H1 (cell line): ENCODE measurements at regions not wholly inside any gene's neighbourhood (a gene's known extent, or its start where the extent isn't known, plus 50 kb on each side); places are given as distances from the start of the nearest gene placed in this dataset.

Experiments
- CTCF ChIA-PET: fragments of 300-600 bp; sonication (Branson Sonifier 250); formaldehyde crosslinking; loops from one replicate; lab custom pipeline; 2021; ENCODE audit not compliant: partially characterized antibody; lab: Charles Lee
- POLR2A ChIA-PET: fragments of 300-600 bp; sonication (Branson Sonifier 250); formaldehyde crosslinking; loops from one replicate; lab custom pipeline; 2021; ENCODE audit warnings: inconsistent platforms; ENCODE audit not compliant: partially characterized antibody; lab: Charles Lee
- DNase-seq, 2 experiments: peaks; one replicate each; pipeline versions ENCODE4 v3.0.0 to v3.0.0-alpha.2; 2010 to 2022; ENCODE audit warnings: low spot score in 2 of 2, low read depth in 1 of 2, mixed read lengths in 1 of 2
- FAIRE-seq: peaks from 2 replicates; lab custom pipeline; 2011; peaks lifted over from hg19 to GRCh38; lab: Jason Lieb, UNC
- H2AFZ ChIP-seq: 2 replicates; pipeline ENCODE4 v1.8.1; 2012; ENCODE audit warnings: low read length, inconsistent platforms
- H2AK5ac ChIP-seq: 2 replicates; pipeline ENCODE4 v1.6.1; 2013; ENCODE audit warnings: low read depth, low read length
- H2BK120ac ChIP-seq: replicated peaks from 2 replicates; pipeline ENCODE3; 2013; ENCODE audit warnings: low read depth, low read length, inconsistent platforms
- H2BK12ac ChIP-seq: 2 replicates; pipeline ENCODE4 v1.6.1; 2013; ENCODE audit warnings: low read depth, low read length
- H2BK15ac ChIP-seq: 2 replicates; pipeline ENCODE4 v1.6.1; 2013; ENCODE audit warnings: low read length
- H2BK20ac ChIP-seq: 2 replicates; pipeline ENCODE4 v1.6.1; 2013; ENCODE audit warnings: low read length
- H2BK5ac ChIP-seq: 2 replicates; pipeline ENCODE4 v1.6.1; 2013; ENCODE audit warnings: low read depth, low read length
- H3K14ac ChIP-seq: 2 replicates; pipeline ENCODE4 v1.6.1; 2013; ENCODE audit warnings: inconsistent platforms; ENCODE audit not compliant: insufficient read length
- H3K18ac ChIP-seq: 2 replicates; pipeline ENCODE4 v1.6.1; 2013; ENCODE audit warnings: low read length; ENCODE audit errors: extremely low read depth
- H3K23ac ChIP-seq: 2 replicates; pipeline ENCODE4 v1.6.1; 2013; ENCODE audit warnings: inconsistent platforms; ENCODE audit not compliant: insufficient read length
- H3K23me2 ChIP-seq: 2 replicates; pipeline ENCODE4 v1.6.1; 2013; ENCODE audit warnings: low read depth, low read length
- H3K27ac ChIP-seq: 2 replicates; pipeline ENCODE4 v1.6.1; 2011; ENCODE audit warnings: low read depth, low read length, inconsistent platforms
- H3K27me3 ChIP-seq, 4 experiments: replicated peaks in 1 of 4; 1 replicate in 1 of 4; 2 replicates in 3 of 4; pipeline versions ENCODE4 v1.6.1 to v1.8.1; 2011 to 2013; ENCODE audit warnings: low read length in 3 of 4, mild to moderate bottlenecking in 3 of 4, inconsistent platforms in 2 of 4, mixed read lengths in 2 of 4, moderate library complexity in 1 of 4; ENCODE audit not compliant: control insufficient read depth in 3 of 4, insufficient read depth in 3 of 4; ENCODE audit errors: extremely low read depth in 1 of 4
- H3K36me3 ChIP-seq, 4 experiments: 2 replicates each; pipeline versions ENCODE4 v1.6.1 to v1.8.1; 2011 to 2013; ENCODE audit warnings: mild to moderate bottlenecking in 4 of 4, low read length in 3 of 4, moderate library complexity in 2 of 4, control low read depth in 1 of 4, inconsistent platforms in 1 of 4; ENCODE audit not compliant: insufficient read depth in 4 of 4, control insufficient read depth in 2 of 4
- H3K4ac ChIP-seq: replicated peaks from 2 replicates; pipeline ENCODE3; 2013; ENCODE audit warnings: low read length, low read depth, mixed read lengths, inconsistent platforms; ENCODE audit not compliant: insufficient read length
- H3K4me1 ChIP-seq, 4 experiments: replicated peaks in 1 of 4; 1 replicate in 1 of 4; 2 replicates in 3 of 4; pipeline versions ENCODE4 v1.6.1 to v1.8.1; 2011 to 2013; ENCODE audit warnings: low read length in 3 of 4, inconsistent platforms in 2 of 4, mixed read lengths in 1 of 4; ENCODE audit not compliant: insufficient read depth in 4 of 4, control insufficient read depth in 3 of 4
- H3K4me2 ChIP-seq, 2 experiments: 2 replicates each; pipeline versions ENCODE4 v1.6.1 to v1.8.1; 2011 to 2013; ENCODE audit warnings: low read depth in 2 of 2, low read length in 2 of 2, control low read depth in 1 of 2, inconsistent platforms in 1 of 2, mild to moderate bottlenecking in 1 of 2; ENCODE audit not compliant: insufficient read depth in 1 of 2
- H3K4me3 ChIP-seq, 4 experiments: fragments of 200-600, 300-600 bp in 1 of 4; sonication (generic), shearing (Covaris generic), sonication (Bioruptor Twin) in 1 of 4; 2 replicates each; pipeline versions ENCODE4 v1.5.1 to v1.8.1; 2011 to 2016; ENCODE audit warnings: low read length in 4 of 4, low read depth in 3 of 4, control low read depth in 2 of 4, inconsistent platforms in 2 of 4, mild to moderate bottlenecking in 2 of 4, mixed read lengths in 1 of 4, moderate library complexity in 1 of 4; ENCODE audit not compliant: insufficient read depth in 2 of 4; ENCODE audit errors: extremely low read depth in 1 of 4
- H3K56ac ChIP-seq: replicated peaks from 2 replicates; pipeline ENCODE3; 2013; ENCODE audit warnings: low read depth, mild to moderate bottlenecking, mixed read lengths, low read length, inconsistent platforms; ENCODE audit not compliant: insufficient read length
- H3K79me1 ChIP-seq: 2 replicates; pipeline ENCODE4 v1.6.1; 2013; ENCODE audit warnings: low read depth, low read length, control low read depth
- H3K79me2 ChIP-seq, 2 experiments: 2 replicates each; pipeline versions ENCODE4 v1.6.1 to v1.8.1; 2012 to 2013; ENCODE audit warnings: low read length in 2 of 2, mild to moderate bottlenecking in 2 of 2, inconsistent platforms in 1 of 2; ENCODE audit not compliant: insufficient read depth in 2 of 2, control insufficient read depth in 1 of 2
- H3K9ac ChIP-seq, 4 experiments: replicated peaks in 1 of 4; 1 replicate in 1 of 4; 2 replicates in 3 of 4; pipeline versions ENCODE4 v1.6.1 to v1.8.1; 2011 to 2013; ENCODE audit warnings: low read depth in 3 of 4, low read length in 3 of 4, control low read depth in 2 of 4, mild to moderate bottlenecking in 2 of 4, moderate library complexity in 2 of 4, inconsistent platforms in 1 of 4; ENCODE audit errors: extremely low read depth in 1 of 4
- H3K9me3 ChIP-seq, 2 experiments: 2 replicates each; pipeline versions ENCODE4 v1.6.1 to v1.8.1; 2012 to 2013; ENCODE audit warnings: mild to moderate bottlenecking in 2 of 2, moderate library complexity in 2 of 2, control low read depth in 1 of 2, inconsistent platforms in 1 of 2, low read depth in 1 of 2, low read length in 1 of 2, mixed read lengths in 1 of 2; ENCODE audit not compliant: insufficient read depth in 2 of 2
- H4K20me1 ChIP-seq, 2 experiments: replicated peaks in 1 of 2; 2 replicates each; pipeline versions ENCODE3 to v1.8.1; 2011 to 2013; ENCODE audit warnings: inconsistent platforms in 2 of 2, low read length in 2 of 2, mild to moderate bottlenecking in 1 of 2; ENCODE audit not compliant: insufficient read depth in 2 of 2, control insufficient read depth in 1 of 2
- H4K5ac ChIP-seq: 2 replicates; pipeline ENCODE4 v1.6.1; 2013; ENCODE audit warnings: low read length, low read depth, mixed read lengths, inconsistent platforms; ENCODE audit not compliant: insufficient read length
- H4K8ac ChIP-seq: 2 replicates; pipeline ENCODE4 v1.8.0; 2013; ENCODE audit warnings: mild to moderate bottlenecking, moderate library complexity, low read length, inconsistent platforms; ENCODE audit not compliant: insufficient read depth; ENCODE audit errors: extremely low read depth
- H4K91ac ChIP-seq: replicated peaks from 2 replicates; pipeline ENCODE3; 2013; ENCODE audit warnings: low read length, mixed read lengths, inconsistent platforms; ENCODE audit not compliant: insufficient read length
- ASH2L ChIP-seq: fragments of 200-600, 300-600 bp; sonication (generic); IDR thresholded peaks from one replicate; pipeline ENCODE4 v1.7.1; 2017; ENCODE audit warnings: low read length
- BRCA1 ChIP-seq: IDR thresholded peaks from 2 replicates; pipeline ENCODE4 v1.6.1; 2012; ENCODE audit warnings: low read depth, low read length, improper control_type of control experiment
- CREB1 ChIP-seq: IDR thresholded peaks from 2 replicates; pipeline ENCODE4 v1.6.1; 2012; ENCODE audit warnings: inconsistent platforms
- KDM4A ChIP-seq: IDR thresholded peaks from one replicate; pipeline ENCODE4 v1.7.1; 2012; ENCODE audit warnings: low read depth, mild to moderate bottlenecking, moderate library complexity, low read length, inconsistent platforms; ENCODE audit not compliant: severe bottlenecking
- MAX ChIP-seq: IDR thresholded peaks from 2 replicates; pipeline ENCODE4 v1.6.1; 2012; ENCODE audit warnings: inconsistent platforms
- NANOG ChIP-seq: IDR thresholded peaks from 2 replicates; pipeline ENCODE4 v1.6.1; 2011; ENCODE audit warnings: low read length, low read depth, mild to moderate bottlenecking, inconsistent platforms; ENCODE audit not compliant: insufficient read depth, poor library complexity, severe bottlenecking
- SP2 ChIP-seq: IDR thresholded peaks from 2 replicates; pipeline ENCODE4 v1.6.1; 2012; ENCODE audit warnings: mild to moderate bottlenecking, low read length, inconsistent platforms
- TCF12 ChIP-seq: IDR thresholded peaks from 2 replicates; pipeline ENCODE4 v1.6.1; 2011; ENCODE audit warnings: low read depth, mild to moderate bottlenecking, low read length
- WGBS, 2 experiments: shearing (Covaris generic) in 1 of 2; methylation state at CpG; one replicate each; pipeline versions ENCODE4 v1.1.6 to v1.1.7; 2013 to 2015; ENCODE audit warnings: low lambda C conversion rate in 2 of 2, mixed read lengths in 2 of 2, inconsistent platforms in 1 of 2, low coverage in 1 of 2, missing lambda C conversion rate in 1 of 2; ENCODE audit not compliant: insufficient replicate concordance in 2 of 2, insufficient coverage in 1 of 2, insufficient read length in 1 of 2; ENCODE audit errors: extremely low coverage in 1 of 2, missing lambda C conversion rate in 1 of 2; 5-methylcytosine and 5-hydroxymethylcytosine counted together
- TF ChIP-seq, protein P1 (sequence below), 3 experiments: IDR thresholded peaks; 1 replicate in 2 of 3; 2 replicates in 1 of 3; pipeline versions ENCODE4 v1.5.1 to v1.6.1; 2011; ENCODE audit warnings: low read length in 3 of 3, mild to moderate bottlenecking in 3 of 3, inconsistent platforms in 2 of 3, low read depth in 1 of 3, moderate library complexity in 1 of 3; ENCODE audit not compliant: insufficient read depth in 1 of 3; ENCODE audit errors: control extremely low read depth in 1 of 3

GRCh38 chr14:62101673-62102348 lies 339.6 kb downstream of the SNAPC1 start:
- Histone ChIP-seq H3K14ac (no peak overlapping the region), H4K91ac (no peak overlapping the region), H3K79me1 (no peaks in the 10 kb centered on the region), H3K23me2 (no peaks in the 10 kb centered on the region), H4K5ac (no peak overlapping the region), H3K27me3 (no peaks in the 10 kb centered on the region), H3K4me3 (no peak overlapping the region), H3K4me1 (no peaks in the 10 kb centered on the region), H2AFZ (no peak overlapping the region), H3K23ac (no peak overlapping the region), H2BK15ac (no peak overlapping the region), H4K8ac (no peak overlapping the region), H2AK5ac (no peak overlapping the region), H2BK12ac (no peak overlapping the region), H2BK20ac (no peak overlapping the region), H3K18ac (no peak overlapping the region), H3K36me3 (no peaks in the 10 kb centered on the region), H3K9ac (no peak overlapping the region), H3K9me3 (no peaks in the 10 kb centered on the region; a peak in 1 of 4 replicates), H3K27ac (no peak overlapping the region), H3K56ac (no peak overlapping the region), H2BK120ac (no peak overlapping the region), H3K4ac (no peak overlapping the region), H2BK5ac (no peak overlapping the region), H4K20me1 (no peaks in the 10 kb centered on the region), H3K4me2 (no peak overlapping the region), H3K79me2 (no peaks in the 10 kb centered on the region)
- DNase-seq = no peak
- ChIA-PET CTCF (no interaction called here), POLR2A (no interaction called here)
- TF ChIP-seq, protein P1, sequence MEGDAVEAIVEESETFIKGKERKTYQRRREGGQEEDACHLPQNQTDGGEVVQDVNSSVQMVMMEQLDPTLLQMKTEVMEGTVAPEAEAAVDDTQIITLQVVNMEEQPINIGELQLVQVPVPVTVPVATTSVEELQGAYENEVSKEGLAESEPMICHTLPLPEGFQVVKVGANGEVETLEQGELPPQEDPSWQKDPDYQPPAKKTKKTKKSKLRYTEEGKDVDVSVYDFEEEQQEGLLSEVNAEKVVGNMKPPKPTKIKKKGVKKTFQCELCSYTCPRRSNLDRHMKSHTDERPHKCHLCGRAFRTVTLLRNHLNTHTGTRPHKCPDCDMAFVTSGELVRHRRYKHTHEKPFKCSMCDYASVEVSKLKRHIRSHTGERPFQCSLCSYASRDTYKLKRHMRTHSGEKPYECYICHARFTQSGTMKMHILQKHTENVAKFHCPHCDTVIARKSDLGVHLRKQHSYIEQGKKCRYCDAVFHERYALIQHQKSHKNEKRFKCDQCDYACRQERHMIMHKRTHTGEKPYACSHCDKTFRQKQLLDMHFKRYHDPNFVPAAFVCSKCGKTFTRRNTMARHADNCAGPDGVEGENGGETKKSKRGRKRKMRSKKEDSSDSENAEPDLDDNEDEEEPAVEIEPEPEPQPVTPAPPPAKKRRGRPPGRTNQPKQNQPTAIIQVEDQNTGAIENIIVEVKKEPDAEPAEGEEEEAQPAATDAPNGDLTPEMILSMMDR (IDR thresholded peaks at IDR 0.05; ENCODE audit: control extremely low read depth in 1 of 3, insufficient read depth in 1 of 3, low read depth in 1 of 3, low read length in 3 of 3) = no peak
- no peak for TF ChIP-seq SP2
- TF ChIP-seq MAX = no peak
- no peak for TF ChIP-seq KDM4A
- TF ChIP-seq TCF12 = no peak
- no peak for TF ChIP-seq BRCA1
- TF ChIP-seq CREB1 = no peak
- TF ChIP-seq NANOG = no peak
- no peak for TF ChIP-seq ASH2L
- WGBS, 2 experiments = 81% methylated on average over 3 of the region's 3 CpGs; no CpG with 5 or more reads in 1 of the 2 experiments
- FAIRE-seq = no peak
